Mammary epithelial cell (primary cell): ENCODE measurements at regions not wholly inside any gene's neighbourhood (a gene's known extent, or its start where the extent isn't known, plus 50 kb on each side); places are given as distances from the start of the nearest gene placed in this dataset.
"Not testable (repeated sequence)": the region's sequence is repeated elsewhere in the genome, so short reads cannot be mapped to it uniquely, and the experiment has no call there.

Experiments
- CTCF ChIP-seq, 2 donors: IDR thresholded peaks in 1 of 2; conservative IDR thresholded peaks in 1 of 2; 2 replicates each; pipeline ENCODE4 v1.5.1; 2011 to 2012; ENCODE audit warnings: inconsistent platforms in 2 of 2, low read length in 2 of 2, mild to moderate bottlenecking in 2 of 2, control low read depth in 1 of 2, low read depth in 1 of 2; ENCODE audit not compliant: insufficient read depth in 1 of 2; ENCODE audit errors: extremely low read depth in 1 of 2
- EZH2 ChIP-seq: IDR thresholded peaks from 2 replicates; pipeline ENCODE4 v1.6.1; 2012; ENCODE audit warnings: low read length, inconsistent platforms, borderline replicate concordance

- TF ChIP-seq CTCF (conservative IDR thresholded peaks at IDR 0.05 in 1 of 2, IDR thresholded peaks at IDR 0.05 in 1 of 2; ENCODE audit: extremely low read depth in 1 of 2, insufficient read depth in 1 of 2, low read depth in 1 of 2, low read length in 2 of 2), result peak; percentile 11 to 40
- not testable (repeated sequence) for TF ChIP-seq EZH2
Observed at GRCh38 chr15:30799565-30799964, 104.2 kb upstream of the FAN1 start.
